PC-9 (cell line): ENCODE measurements at regions not wholly inside any gene's neighbourhood (a gene's known extent, or its start where the extent isn't known, plus 50 kb on each side); places are given as distances from the start of the nearest gene placed in this dataset.

Source experiments
- CTCF ChIP-seq: fragments of 200-600 bp; sonication (generic); conservative IDR thresholded peaks from 2 replicates; pipeline ENCODE4 v1.6.1; 2017; ENCODE audit warnings: mixed run types, antibody characterized with exemption, mild to moderate bottlenecking, moderate library complexity
- EZH2 ChIP-seq: fragments of 200-600 bp; sonication (generic); IDR thresholded peaks from 2 replicates; pipeline ENCODE4 v1.8.0; 2017; ENCODE audit warnings: antibody characterized with exemption, low read depth

GRCh38 chr1:30371179-30371788 lies 352.1 kb downstream of the MATN1 start:
- TF ChIP-seq CTCF: no peak
- no peak for TF ChIP-seq EZH2
